HG02943 (cell line): ENCODE measurements at regions not wholly inside any gene's neighbourhood (a gene's known extent, or its start where the extent isn't known, plus 50 kb on each side); places are given as distances from the start of the nearest gene placed in this dataset.

Source experiments
- ATAC-seq: cut with Tn5 transposase; IDR thresholded peaks from one replicate; pipeline ENCODE4 v1.9.1; 2021; ENCODE audit warnings: mild to moderate bottlenecking, low read depth, moderate library complexity; ENCODE audit not compliant: unreplicated experiment

- ATAC-seq = no peak
These were observed 101.8 kb upstream of the COL21A1 start for GRCh38 chr6:56349194-56349593.

GRCh38 chr6:56348578-56348977 is 101.2 kb upstream of the COL21A1 start:
- no peak for ATAC-seq

GRCh38 chr6:56347526-56347925 is 100.1 kb upstream of the COL21A1 start:
- ATAC-seq = no peak

- no peak for ATAC-seq
These were observed 99.6 kb upstream of the COL21A1 start for GRCh38 chr6:56346958-56347357.

- ATAC-seq = no peak
These were observed 98.1 kb upstream of the COL21A1 start for GRCh38 chr6:56345376-56345995.

GRCh38 chr6:56343295-56343694 is 95.9 kb upstream of the COL21A1 start:
- no peak for ATAC-seq

GRCh38 chr6:56339524-56339923 is 92.1 kb upstream of the COL21A1 start:
- ATAC-seq = no peak

GRCh38 chr6:56335726-56336125 is 88.3 kb upstream of the COL21A1 start:
- no peak for ATAC-seq

GRCh38 chr6:56334937-56335336 is 87.6 kb upstream of the COL21A1 start:
- ATAC-seq = no peak

GRCh38 chr6:56329271-56330050 is 82.1 kb upstream of the COL21A1 start:
- no peak for ATAC-seq

GRCh38 chr6:56328728-56329090 is 81.3 kb upstream of the COL21A1 start:
- ATAC-seq = no peak

- no peak for ATAC-seq
These were observed 80.8 kb upstream of the COL21A1 start for GRCh38 chr6:56327946-56328727.

GRCh38 chr6:56324396-56324795 is 77.0 kb upstream of the COL21A1 start:
- ATAC-seq = no peak

GRCh38 chr6:56318851-56319250 is 71.5 kb upstream of the COL21A1 start:
- no peak for ATAC-seq

GRCh38 chr6:56314683-56315523 is 67.5 kb upstream of the COL21A1 start:
- ATAC-seq = no peak

GRCh38 chr6:56311533-56312448 is 64.4 kb upstream of the COL21A1 start:
- no peak for ATAC-seq

- ATAC-seq = no peak
These were observed 63.7 kb upstream of the COL21A1 start for GRCh38 chr6:56311061-56311460.

GRCh38 chr6:56310241-56310640 is 62.9 kb upstream of the COL21A1 start:
- ATAC-seq = no peak

- no peak for ATAC-seq
These were observed 52.5 kb upstream of the COL21A1 start for GRCh38 chr6:56299916-56300315.
